HEK293 (cell line): ENCODE measurements at regions not wholly inside any gene's neighbourhood (a gene's known extent, or its start where the extent isn't known, plus 50 kb on each side); places are given as distances from the start of the nearest gene placed in this dataset.

Experiments
- CTCF ChIA-PET: fragments of 350-600 bp; formaldehyde crosslinking; extraction: SDS; loops from one replicate; lab custom pipeline; 2021; ENCODE audit warnings: antibody characterized with exemption; lab: Yijun Ruan, JAX
- POLR2A ChIA-PET: fragments of 300-600 bp; formaldehyde crosslinking; extraction: SDS; loops from one replicate; lab custom pipeline; 2020; ENCODE audit warnings: antibody characterized with exemption, inconsistent platforms; lab: Yijun Ruan, JAX
- H3K27ac ChIP-seq: fragments of 200-500 bp; sonication (Bioruptor generic); 2 replicates; pipeline ENCODE4 v1.5.1; 2014; ENCODE audit warnings: low read depth, low read length, control low read depth, inconsistent platforms; ENCODE audit errors: extremely low read depth
- H3K36me3 ChIP-seq, 2 experiments: fragments of 200-500 bp in 1 of 2; sonication (Bioruptor generic) in 1 of 2; 1 replicate in 1 of 2; 2 replicates in 1 of 2; pipeline ENCODE4 v1.5.1; 2014 to 2017; ENCODE audit warnings: inconsistent platforms in 2 of 2, low read length in 2 of 2; ENCODE audit not compliant: control insufficient read depth in 2 of 2, insufficient read depth in 1 of 2
- H3K4me1 ChIP-seq: fragments of 200-500 bp; sonication (Bioruptor generic); 2 replicates; pipeline ENCODE4 v1.5.1; 2014; ENCODE audit warnings: mild to moderate bottlenecking, low read length, inconsistent platforms; ENCODE audit not compliant: control insufficient read depth, insufficient read depth
- H3K4me3 ChIP-seq: 2 replicates; pipeline ENCODE4 v1.5.1; 2011; ENCODE audit warnings: low read depth, mild to moderate bottlenecking, control low read depth, low read length, moderate library complexity
- H3K9me3 ChIP-seq: fragments of 200-500 bp; sonication (Bioruptor generic); 2 replicates; pipeline ENCODE4 v1.5.1; 2014; ENCODE audit warnings: low read depth, low read length, inconsistent platforms; ENCODE audit not compliant: control insufficient read depth, insufficient read depth
- ELK4 ChIP-seq: IDR thresholded peaks from 2 replicates; pipeline ENCODE4 v1.6.1; 2011; ENCODE audit warnings: mild to moderate bottlenecking, low read depth, low read length, borderline replicate concordance
- MEIS1 ChIP-seq: sonication (generic); formaldehyde crosslinking; IDR thresholded peaks from 2 replicates; pipeline ENCODE4 v1.8.1; 2022; ENCODE audit warnings: missing genetic modification reagents, mild to moderate bottlenecking, borderline replicate concordance
- OSR2 ChIP-seq: fragments of 450-650 bp; formaldehyde crosslinking; IDR thresholded peaks from 2 replicates; pipeline ENCODE4 v1.5.1; 2016; ENCODE audit warnings: missing biosample characterization, missing genetic modification characterization
- PRDM4 ChIP-seq: fragments of 450-650 bp; formaldehyde crosslinking; IDR thresholded peaks from 2 replicates; pipeline ENCODE4 v1.5.1; 2017; ENCODE audit warnings: missing biosample characterization, missing genetic modification characterization
- ZBTB11 ChIP-seq: fragments of 450-650 bp; formaldehyde crosslinking; conservative IDR thresholded peaks from 2 replicates; pipeline ENCODE4 v1.5.1; 2016; ENCODE audit warnings: low read depth, missing biosample characterization, missing genetic modification characterization
- ZBTB8A ChIP-seq: fragments of 450-650 bp; formaldehyde crosslinking; IDR thresholded peaks from 2 replicates; pipeline ENCODE4 v1.5.1; 2016; ENCODE audit warnings: missing biosample characterization, missing genetic modification characterization
- ZNF16 ChIP-seq: fragments of 450-650 bp; formaldehyde crosslinking; IDR thresholded peaks from 2 replicates; pipeline ENCODE4 v1.5.1; 2016; ENCODE audit warnings: low read depth, missing biosample characterization, missing genetic modification characterization
- ZNF23 ChIP-seq: fragments of 450-650 bp; formaldehyde crosslinking; IDR thresholded peaks from 2 replicates; pipeline ENCODE4 v1.5.1; 2016; ENCODE audit warnings: missing biosample characterization, missing genetic modification characterization, borderline replicate concordance
- ZNF248 ChIP-seq: fragments of 450-650 bp; formaldehyde crosslinking; IDR thresholded peaks from 2 replicates; pipeline ENCODE4 v1.5.1; 2017; ENCODE audit warnings: missing biosample characterization, missing genetic modification characterization
- ZNF274 ChIP-seq, 2 experiments: fragments of 200-500 bp in 1 of 2; fragments of 450-650 bp in 1 of 2; sonication (Bioruptor generic) in 1 of 2; formaldehyde crosslinking in 1 of 2; IDR thresholded peaks; 2 replicates each; pipeline versions ENCODE4 v1.5.1 to v1.6.1; 2014 to 2016; ENCODE audit warnings: borderline replicate concordance in 1 of 2, inconsistent platforms in 1 of 2, low read length in 1 of 2, missing biosample characterization in 1 of 2, missing genetic modification characterization in 1 of 2
- ZNF513 ChIP-seq: fragments of 450-650 bp; IDR thresholded peaks from 2 replicates; pipeline ENCODE4 v1.5.1; 2018; ENCODE audit warnings: missing biosample characterization, missing genetic modification characterization
- ZNF518A ChIP-seq: fragments of 450-650 bp; formaldehyde crosslinking; conservative IDR thresholded peaks from 2 replicates; pipeline ENCODE4 v1.5.1; 2016; ENCODE audit warnings: low read depth, missing biosample characterization, missing genetic modification characterization
- ZNF600 ChIP-seq: fragments of 450-650 bp; formaldehyde crosslinking; IDR thresholded peaks from 2 replicates; pipeline ENCODE4 v1.5.1; 2016; ENCODE audit warnings: missing biosample characterization, missing genetic modification characterization
- ZNF837 ChIP-seq: fragments of 450-650 bp; formaldehyde crosslinking; IDR thresholded peaks from 2 replicates; pipeline ENCODE4 v1.5.1; 2016; ENCODE audit warnings: missing biosample characterization, missing genetic modification characterization

- CTCF ChIA-PET: interaction anchor here (0.8 kb wide), 1 partner anchor 1378 kb away, joined by 5 read pairs; no protein-coding TSS in a partner anchor
Measured at GRCh38 chr4:10253765-10254164, 137.2 kb upstream of the WDR1 start.

GRCh38 chr4:10245751-10246150 lies 129.2 kb upstream of the WDR1 start:
- CTCF ChIA-PET: no interaction called here
- Histone ChIP-seq H3K4me1 (no peaks in the 10 kb centered on the region), H3K9me3 (no peaks in the 10 kb centered on the region), H3K4me3 (no peak overlapping the region), H3K27ac (no peak overlapping the region), H3K36me3 (no peaks in the 10 kb centered on the region)
- TF ChIP-seq ZNF837 (tag by site-specific recombination) (no peak), ZBTB8A (tag by site-specific recombination) (no peak), ZNF16 (tag by site-specific recombination) (no peak), ZNF274 (IDR thresholded peaks at IDR 0.05; ENCODE audit: low read length) (no peak), ZNF274 (tag by site-specific recombination; IDR thresholded peaks at IDR 0.05; ENCODE audit: borderline replicate concordance) (no peak), OSR2 (tag by site-specific recombination) (no peak), ZBTB11 (tag by site-specific recombination) (no peak), MEIS1 (CRISPR knock-in tag) (no peak), ELK4 (no peak), PRDM4 (tag by site-specific recombination) (no peak), ZNF23 (tag by site-specific recombination) (no peak), ZNF248 (tag by site-specific recombination) (no peak)
- POLR2A ChIA-PET: no interaction called here

More at GRCh38 chr4:10253765-10254164, 137.2 kb upstream of the WDR1 start:
- no peak for TF ChIP-seq ZNF518A (tag by site-specific recombination)
- TF ChIP-seq ZNF513 (tag by site-specific recombination): no peak
- no peak for TF ChIP-seq ZNF600 (tag by site-specific recombination)
- no peak overlapping the region for H3K27ac ChIP-seq
- no peaks in the 10 kb centered on the region for H3K9me3 ChIP-seq
- H3K4me1 ChIP-seq: no peaks in the 10 kb centered on the region
- POLR2A ChIA-PET: no interaction called here
- H3K4me3 ChIP-seq: no peak overlapping the region
- H3K36me3 ChIP-seq: no peaks in the 10 kb centered on the region
